M059J (cell line): ENCODE measurements at regions not wholly inside any gene's neighbourhood (a gene's known extent, or its start where the extent isn't known, plus 50 kb on each side); places are given as distances from the start of the nearest gene placed in this dataset.
A peak's percentile ranks its signal among the peaks of the same experiment; 100 is the strongest.

Experiments used
- DNase-seq: peaks from one replicate; pipeline ENCODE4 v3.0.0-alpha.2; 2012; ENCODE audit warnings: low read depth

DNA sequence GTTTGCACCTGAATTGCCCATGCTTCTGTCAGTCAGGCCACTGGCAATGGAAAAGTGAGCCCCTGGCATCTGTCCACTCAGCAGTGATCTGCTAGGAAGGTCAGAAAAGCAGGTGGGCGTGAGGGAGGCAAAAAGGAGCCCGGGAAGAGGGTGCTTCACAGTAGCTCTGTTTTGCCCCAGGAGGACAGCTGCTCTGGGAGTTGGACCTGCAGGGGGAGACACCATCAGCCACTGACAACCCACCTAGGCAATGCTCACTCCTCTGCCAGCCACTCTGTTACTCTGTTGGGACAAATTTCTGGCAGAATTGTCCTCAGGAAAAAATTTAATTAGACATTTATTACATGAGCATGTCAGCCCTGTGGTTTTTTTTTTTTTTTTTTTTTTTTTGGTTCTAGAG lies 146.4 kb downstream of the LRIG2 start:
- DNase-seq = no peak

DNA sequence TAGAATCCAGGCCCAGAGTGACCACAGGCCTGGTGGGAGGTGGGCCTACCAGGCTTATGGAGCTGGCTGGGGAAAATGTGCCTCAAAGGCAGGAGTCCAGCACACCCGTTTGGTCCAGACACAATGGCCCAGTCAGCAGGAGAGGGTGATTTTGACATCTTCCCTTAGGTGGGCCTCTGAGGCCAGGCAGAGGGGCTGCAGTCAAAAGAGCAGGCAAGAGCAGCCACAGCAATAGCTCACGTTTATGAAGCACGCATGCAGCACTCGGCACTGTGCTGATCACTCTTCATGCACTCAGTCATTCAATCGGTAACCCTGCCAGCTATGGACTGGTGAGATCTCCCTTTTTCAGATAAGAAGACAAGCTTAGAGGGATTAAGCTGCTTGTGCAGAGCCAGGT lies 146.8 kb downstream of the LRIG2 start:
- no peak for DNase-seq

DNA sequence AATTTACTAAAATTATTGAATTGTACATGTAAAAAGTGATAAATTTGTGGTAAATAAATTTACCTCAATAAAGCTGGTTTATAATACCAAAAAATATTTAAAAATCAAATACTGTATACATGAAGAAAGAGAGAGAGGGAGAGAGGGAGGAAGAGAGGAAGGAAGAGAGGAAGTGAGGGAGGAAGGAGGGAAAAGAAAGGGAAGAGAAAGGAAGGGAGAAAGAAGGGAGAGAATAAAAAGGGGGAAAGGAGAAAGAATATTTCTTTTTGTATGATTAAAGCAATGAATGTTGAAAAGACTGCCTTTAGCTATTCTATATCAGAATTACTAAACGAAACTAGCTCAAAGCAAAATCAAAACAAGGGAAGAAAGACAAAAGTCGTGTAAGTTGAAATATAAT lies 150.0 kb downstream of the LRIG2 start:
- DNase-seq = no peak

DNA sequence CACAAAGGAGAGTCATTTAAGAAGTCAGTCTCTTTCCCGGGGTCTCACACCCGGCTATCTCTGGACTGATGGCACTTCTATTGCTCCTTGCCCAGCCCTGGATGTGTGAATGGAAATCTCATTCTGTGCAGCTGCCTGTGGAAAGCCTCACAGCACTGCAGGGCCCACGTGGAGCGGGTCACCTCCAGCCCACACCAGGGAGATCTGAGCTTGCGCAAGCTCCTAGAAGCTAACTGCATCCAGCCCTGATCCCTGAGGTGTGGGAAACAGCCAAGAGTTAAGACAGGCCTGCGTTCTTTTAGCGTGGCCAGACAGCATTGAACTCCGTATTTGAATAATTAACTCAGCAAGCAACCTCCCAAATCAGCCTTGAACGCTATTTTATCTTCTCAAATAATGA lies 150.5 kb downstream of the LRIG2 start:
- no peak for DNase-seq

DNA sequence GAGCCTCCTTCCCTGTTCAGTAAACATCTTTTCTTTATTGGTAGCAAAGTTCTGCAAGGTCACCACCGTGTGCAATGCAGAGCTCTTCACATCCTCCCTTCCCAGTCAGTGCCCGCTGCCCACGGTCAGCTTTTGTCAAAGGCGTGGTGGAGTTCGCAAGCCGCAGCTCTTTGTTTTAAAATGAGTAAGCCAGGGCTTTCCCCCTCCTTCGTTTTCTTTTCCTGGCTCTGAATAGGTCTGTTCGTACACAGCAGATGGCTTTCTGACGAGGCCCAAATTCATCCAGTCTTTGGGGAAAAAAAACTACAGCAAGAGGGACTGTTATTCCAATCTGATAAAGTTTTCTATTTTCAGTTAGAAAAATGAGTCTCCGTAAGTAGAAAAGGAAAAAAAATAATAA lies 153.2 kb downstream of the LRIG2 start:
- peak; percentile 59 for DNase-seq

DNA sequence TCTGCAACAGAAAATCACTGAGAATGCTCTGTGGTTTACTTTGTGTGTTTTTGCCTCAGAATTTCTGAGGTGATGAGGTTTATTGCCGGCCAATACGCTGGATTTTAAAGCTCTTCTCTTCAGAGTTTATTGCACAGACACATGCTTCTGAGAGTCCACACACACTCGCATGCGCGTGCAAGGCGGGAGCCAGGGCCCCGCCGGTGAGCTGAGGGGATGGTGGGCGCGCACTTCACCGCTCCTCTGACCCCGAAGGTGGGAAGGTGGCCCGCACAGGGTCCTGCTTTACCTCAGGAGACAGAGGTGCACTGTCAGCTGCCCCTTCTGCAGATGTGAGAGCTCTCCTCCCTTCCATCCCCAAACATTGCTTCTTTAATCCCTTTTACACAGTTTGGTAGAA lies 158.4 kb upstream of the MAGI3 start:
- no peak for DNase-seq

DNA sequence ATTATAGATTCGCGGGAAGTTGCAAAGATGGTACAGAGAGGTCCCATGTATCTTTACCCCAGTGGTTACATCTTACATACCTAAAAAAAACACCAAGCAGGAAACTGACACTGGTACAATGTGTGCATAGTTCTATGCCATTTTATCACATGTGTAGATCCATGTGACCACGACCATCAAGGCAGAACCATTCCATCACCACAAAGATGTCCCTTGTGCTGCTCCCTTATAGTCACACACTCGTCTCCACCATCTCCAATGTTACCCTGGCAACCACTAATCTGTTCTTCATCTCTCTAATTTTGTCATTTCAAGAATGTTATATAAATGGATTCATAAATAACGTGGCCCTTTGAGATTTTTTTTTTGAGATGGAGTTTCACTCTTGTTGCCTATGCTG lies 156.9 kb upstream of the MAGI3 start:
- DNase-seq = no peak

DNA sequence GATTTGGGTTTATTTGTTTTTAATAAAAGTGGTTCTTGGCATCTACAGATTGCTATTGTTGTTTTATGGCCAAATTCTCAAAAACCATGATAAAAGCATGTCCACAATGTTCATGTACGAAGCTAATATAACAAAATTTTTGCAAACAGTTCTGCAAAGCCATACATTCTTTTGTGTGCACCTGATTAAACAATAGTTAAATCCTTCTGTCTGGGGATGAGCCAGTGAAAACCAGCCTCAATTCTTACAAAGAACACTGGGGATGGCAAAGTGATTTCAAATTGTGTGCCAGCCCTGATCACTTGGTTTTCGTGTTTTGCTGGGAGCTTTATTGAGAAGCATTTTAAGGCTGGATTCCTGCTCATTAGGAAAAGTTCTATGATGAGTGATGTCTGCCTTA lies 149.1 kb upstream of the MAGI3 start:
- DNase-seq = no peak

DNA sequence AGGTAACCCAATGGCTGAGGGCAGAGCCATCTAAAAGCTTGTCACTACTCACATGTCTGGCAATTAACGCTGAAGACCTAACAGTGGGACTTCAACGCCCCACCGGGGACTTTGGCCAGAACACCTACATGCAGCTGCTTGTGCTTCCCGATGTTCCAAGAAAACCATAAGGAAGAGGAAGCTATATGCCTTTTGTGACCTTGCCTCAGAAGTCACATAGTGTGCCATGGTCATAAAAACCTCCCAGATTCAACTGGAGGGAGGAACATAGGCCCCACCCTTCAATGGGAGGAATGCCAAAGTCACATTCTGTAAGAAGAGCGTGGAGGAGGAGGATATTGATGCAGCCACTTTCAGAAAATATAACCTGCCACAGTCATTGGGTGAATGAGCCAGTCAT lies 147.8 kb upstream of the MAGI3 start:
- no peak for DNase-seq

DNA sequence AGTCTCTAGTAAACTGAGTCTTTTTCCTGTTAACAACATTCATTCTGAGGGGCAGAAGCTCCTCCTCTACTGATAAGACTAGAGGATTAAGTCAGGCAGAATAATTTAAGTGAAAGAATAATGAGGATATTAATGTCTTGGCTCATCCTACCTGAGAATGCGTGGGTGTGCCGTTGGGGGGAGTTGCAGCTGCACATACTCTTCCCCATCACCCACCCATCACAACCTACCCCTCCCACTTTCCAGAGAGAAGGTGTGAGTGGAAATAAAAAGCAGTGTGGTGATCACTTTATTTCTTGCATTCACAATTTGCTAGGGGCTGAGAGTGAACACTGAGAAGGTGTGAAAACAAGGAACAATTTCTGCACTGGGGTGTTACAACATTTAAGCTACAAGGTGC lies 146.8 kb upstream of the MAGI3 start:
- DNase-seq = no peak

DNA sequence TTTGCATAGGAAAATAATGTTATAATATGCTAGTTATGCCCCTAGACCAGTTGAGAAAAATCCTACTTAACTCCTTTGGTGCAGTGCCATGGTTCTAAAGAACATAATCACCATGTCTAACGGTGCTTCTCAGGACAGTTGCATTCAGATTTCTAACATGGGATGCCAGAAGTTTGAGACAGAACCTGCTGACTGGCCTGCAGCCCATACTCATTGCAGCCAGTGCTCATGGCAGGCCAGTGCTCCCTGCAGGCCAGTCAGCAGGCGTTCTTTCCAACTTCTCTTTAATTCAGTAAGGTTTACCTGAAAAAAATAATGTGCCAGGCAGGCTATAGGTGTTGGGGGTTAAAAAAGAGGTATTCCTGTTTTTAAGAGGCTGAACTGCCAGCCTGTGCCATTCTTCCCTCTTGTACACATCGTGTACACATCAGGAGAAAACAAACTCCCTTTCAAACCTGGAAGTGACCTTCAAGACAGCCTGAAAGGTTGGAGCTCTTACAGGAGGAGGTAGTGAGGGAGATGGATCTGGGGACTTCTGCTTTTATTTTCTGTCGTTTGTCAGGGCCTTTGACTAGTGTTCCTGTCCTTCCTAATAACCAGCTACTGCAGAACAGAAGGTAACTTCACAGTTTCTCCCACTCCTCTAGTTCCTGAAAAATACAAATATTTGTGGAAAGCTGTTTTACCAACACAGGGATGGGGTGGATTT lies 146.0 kb upstream of the MAGI3 start:
- DNase-seq = no peak

DNA sequence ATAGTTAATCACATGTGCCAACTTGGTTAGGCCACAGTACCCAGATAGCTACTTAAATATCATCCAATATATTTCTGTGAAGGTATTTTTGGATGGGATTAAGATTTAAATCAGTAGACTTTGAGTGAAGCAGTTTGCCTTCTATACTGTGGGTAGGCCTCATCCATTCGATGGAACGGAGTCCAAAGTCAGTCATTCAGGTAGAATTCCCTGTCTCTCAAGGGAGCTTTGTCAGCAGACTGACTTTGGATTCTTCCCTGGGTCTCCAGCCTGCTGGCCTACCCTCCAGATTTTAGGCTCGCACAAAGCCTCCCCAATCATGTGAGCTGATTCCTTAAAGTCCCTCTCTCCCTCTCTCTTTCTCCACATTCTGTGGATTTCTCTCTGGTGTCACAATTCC lies 145.1 kb upstream of the MAGI3 start:
- no peak for DNase-seq

DNA sequence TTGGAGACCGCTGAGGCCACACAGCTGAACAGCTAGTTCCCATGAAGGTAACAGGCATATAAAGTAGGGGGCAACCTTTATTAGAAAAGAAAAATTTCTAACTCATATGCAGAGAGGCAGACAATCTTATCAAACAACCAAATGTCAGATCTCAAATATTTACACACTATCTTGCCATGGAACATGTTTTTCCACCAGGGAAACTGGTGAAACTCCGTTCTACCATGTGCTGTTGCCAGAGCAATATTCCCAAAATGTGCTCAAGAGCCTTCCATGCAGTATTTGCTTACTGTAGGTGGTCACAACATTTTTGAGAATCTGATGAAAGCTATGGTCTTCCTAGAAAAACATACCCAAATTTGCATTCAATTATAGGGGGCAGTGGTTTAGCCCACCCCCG lies 143.4 kb upstream of the MAGI3 start:
- DNase-seq = no peak

DNA sequence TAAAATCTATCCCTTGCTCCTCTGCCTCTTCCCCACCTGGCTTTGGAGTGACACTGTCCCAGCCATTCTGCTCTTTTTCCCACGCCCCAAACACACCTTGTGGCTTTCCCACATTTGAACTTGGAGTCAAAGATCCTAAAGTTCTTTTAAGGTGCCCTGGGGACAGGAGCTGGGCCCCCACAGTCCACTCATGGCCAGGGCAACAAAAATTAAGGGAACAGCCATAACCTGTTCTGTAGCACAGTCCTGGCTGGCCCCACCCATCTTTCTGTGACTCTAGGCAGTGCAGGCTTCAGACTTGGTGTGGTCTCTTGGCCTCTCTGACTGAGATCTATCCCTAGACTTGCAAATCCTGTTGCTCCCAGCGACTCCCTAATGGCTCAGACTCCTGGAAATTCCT lies 143.0 kb upstream of the MAGI3 start:
- no peak for DNase-seq

DNA sequence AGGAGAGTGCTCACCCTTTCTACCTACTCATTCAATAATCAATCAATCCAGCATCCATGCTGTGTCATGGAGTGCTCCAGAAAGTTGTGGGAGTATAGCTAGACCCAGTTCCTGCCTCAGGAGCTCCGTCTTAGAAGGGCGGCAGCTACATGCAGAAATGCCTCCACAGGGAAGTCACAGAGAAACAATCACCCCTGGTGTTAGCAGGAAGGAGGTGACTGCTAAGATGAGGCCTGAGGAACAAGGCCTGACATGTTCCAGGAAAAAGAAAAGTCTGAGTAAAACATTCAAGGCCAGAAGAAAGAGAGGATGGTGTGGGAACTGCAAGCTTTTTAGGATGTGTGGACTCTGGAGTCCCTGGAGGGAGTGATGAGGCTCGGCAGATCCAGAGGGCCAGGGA lies 142.5 kb upstream of the MAGI3 start:
- DNase-seq = no peak

DNA sequence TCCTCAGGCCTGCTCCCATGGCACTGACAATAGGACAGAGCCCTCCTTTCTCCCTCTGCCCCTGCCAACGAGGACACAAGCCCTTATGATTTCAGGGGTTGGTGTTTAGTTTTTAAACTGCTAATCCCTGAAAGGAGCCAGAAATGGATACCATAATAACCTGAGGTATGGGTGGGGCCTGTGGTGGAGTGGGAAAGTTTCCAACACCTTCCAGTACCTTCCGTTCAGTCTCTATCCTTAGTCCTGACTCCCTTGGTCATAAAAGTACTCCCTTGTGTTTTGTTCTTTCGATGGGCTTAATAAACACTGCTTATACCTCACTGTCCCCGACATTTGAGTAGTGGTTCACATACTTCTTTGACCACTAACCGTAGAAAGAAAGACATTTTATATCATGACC lies 141.8 kb upstream of the MAGI3 start:
- DNase-seq = no peak

DNA sequence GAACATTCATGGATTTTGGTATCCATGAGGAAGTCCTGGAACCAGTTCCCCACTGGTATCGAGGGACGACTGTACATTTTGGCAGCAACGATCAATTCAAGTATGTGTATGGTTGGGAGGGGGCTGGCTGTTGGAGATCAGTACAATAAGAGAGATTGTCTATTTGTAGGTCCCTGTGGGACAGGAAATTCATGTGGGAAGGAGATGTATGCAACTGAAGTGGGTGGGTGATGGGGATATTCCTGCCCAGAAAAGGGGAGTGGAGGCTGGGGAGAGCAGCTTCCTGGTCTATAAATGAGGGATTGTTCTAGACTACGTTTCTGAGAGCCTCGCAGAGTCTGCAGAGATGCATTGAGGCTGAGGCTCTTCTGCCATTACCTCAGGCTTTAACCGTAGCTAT lies 140.2 kb upstream of the MAGI3 start:
- no peak for DNase-seq

DNA sequence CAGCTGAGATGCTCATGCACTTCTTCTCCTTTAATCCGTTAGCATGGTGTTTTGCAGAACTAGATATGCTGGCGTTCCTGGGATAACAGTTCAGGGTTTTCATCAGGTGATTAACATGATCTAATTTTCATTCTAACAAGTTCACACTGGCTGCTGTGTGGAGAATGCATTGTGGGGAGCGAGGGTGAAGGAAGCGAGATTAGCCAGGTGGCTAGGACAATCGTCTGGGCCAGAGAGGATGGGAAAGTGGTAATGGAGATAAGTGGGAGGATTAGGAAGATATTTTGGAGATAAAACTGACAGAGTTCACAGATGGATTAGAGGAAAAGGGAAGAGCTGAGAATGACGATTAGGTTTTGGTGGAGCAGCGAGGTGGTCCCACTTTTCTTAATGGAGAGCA lies 138.1 kb upstream of the MAGI3 start:
- no peak for DNase-seq

DNA sequence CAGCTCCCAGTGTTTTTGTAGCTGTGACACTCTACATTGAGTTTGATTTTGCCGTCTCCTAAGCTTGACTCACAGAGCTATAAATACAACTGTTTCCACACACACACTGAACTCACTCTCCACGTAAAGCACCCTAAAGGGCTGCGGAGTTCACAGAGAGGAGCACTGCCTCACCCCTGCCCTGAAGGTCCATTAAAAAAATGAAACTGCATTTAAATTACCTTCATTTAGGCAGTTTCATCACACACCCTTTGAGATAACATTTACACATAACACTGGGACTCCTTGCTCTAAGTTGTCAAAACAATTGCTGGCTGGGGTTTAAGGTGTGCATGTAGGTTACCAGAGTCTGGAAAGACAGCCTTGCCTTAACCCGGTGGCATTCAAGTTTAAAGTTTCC lies 137.1 kb upstream of the MAGI3 start:
- no peak for DNase-seq

DNA sequence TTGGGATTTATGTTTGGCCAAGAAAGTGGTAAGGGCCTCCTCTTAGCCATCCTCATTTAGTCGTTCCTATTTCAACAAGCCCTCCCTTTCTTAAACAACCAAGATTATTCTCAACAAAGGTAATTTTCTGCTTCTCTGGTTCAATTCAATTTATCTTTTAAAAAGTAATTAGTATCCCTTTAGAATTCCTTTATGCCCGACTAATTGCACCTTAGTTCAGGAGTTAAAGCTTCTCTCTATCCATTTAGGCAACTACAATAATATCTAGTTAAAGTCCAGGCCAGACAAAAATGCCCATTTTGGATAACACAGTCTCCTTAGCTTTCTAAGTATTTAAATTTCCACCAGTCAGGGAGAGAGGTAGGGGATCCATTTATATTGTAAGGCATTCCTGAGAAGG lies 136.7 kb upstream of the MAGI3 start:
- no peak for DNase-seq

DNA sequence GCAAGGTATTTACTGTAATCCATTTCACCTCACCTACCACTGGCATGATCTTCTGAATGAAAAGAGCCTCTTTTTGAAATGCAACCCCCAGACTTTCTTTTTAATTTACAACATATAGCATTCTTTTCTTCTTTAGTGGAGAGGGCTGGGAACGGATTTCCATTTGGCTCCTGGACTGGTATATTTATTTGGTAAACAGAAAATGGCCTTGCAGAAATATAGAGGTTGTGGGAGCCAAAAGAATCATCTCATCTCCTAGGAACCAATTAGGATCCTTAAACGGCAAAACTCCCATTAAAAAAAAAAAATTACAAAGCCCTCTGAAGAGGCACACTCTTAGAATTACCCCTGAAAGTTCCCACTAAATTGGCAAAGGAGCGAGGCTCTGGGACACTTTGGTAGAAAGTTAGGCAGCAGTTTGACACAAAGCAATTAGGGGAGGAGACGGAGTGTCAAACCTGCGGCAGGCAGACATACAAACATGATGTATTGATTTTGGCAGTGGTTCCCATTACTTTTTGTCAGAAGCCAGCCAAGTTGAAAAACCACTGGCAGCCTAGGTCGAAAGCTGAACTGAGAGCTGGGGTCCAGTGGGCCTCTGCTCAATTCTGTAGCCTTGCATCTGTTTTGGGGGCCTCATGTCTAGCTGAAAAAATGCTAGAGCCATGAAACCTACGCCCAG lies 135.1 kb upstream of the MAGI3 start:
- DNase-seq = no peak

DNA sequence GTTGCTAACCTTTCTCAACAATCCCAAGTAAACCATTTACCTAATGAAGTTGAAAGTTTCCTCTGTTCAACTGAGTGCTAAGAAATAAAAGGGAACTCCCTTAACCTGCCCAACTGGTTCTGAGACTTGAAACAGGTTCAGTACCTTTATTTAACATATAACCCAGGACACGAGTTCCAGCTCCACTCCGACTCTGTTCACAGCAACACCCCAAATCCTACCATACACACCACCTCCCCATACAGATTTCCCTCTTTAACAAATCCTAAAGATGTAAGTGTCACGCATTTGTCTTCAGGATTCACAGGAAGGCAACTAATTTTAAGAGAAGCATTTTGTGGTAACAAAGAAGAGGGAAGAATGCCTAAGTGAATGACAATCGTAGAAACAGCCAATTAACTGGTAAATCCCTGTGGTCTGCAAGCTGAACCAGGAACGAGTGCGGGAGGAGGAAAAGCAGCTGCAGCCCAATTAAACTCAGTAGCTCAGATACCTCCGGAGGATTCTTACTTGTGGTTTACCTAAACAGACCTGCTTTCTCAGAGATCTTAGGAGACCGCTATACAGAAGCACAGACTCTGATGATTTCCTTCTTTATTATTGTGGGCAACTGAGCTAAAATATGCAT lies 134.5 kb upstream of the MAGI3 start:
- DNase-seq = peak; percentile 1

DNA sequence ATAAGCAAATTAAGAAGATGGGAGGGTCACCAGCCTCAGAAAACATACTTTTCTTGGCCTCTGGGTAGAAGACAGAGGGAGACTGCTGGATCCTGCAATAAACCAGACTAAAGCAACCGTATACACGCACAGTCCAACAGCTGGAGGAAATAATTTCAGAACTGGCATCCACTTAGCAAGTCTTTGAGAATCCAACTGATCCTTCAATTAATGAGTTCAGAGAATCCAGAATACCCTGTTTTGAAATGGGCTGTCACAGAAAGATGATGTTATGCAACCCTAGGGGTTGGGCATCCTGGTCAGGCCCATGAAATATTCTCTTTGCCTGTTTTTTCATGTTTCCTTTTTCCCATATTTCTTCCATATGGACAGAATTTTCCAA lies 134.0 kb upstream of the MAGI3 start:
- DNase-seq = no peak

DNA sequence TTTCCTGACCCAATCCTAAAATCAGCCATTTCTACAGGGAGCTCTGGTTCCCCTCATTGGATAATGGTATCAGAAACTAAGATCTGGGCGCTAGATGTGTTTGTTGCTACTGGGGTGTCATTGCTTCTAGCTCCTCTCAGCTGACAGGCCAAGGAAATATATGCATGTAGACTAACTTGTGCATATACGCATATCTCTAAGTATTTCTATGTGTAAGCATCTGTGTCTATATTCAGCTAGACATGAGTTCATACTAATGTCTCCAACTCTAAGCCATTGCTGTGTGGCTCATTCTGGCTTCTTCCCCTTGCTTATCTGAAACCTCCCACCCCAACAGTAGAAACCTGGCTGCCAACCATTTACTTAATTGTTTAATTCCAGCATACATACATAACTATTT lies 130.3 kb upstream of the MAGI3 start:
- DNase-seq = no peak
